ENCODE measurements at regions not wholly inside any gene's neighbourhood (a gene's known extent, or its start where the extent isn't known, plus 50 kb on each side); places are given as distances from the start of the nearest gene placed in this dataset.

GRCh38 chr11:116182356-116182966 lies 590.3 kb downstream of the BUD13 start:
- no peak for DNase-seq (ENCODE audit: low read depth in 2 of 2)

- no peak for DNase-seq (ENCODE audit: low read depth in 2 of 2)
Measured at GRCh38 chr11:116180806-116181600, 591.8 kb downstream of the BUD13 start.

GRCh38 chr11:116179401-116179800 lies 593.4 kb downstream of the BUD13 start:
- DNase-seq (ENCODE audit: low read depth in 2 of 2), result no peak

- DNase-seq (ENCODE audit: low read depth in 2 of 2), result no peak
Measured at GRCh38 chr11:116177521-116178210, 595.1 kb downstream of the BUD13 start.

- no peak for DNase-seq (ENCODE audit: low read depth in 2 of 2)
Measured at GRCh38 chr11:116176484-116177005, 596.2 kb downstream of the BUD13 start.

- DNase-seq (ENCODE audit: low read depth in 2 of 2), result no peak
Measured at GRCh38 chr11:116175707-116176106, 597.1 kb downstream of the BUD13 start.

GRCh38 chr11:116173941-116174911 lies 598.6 kb downstream of the BUD13 start:
- no peak for DNase-seq (ENCODE audit: low read depth in 2 of 2)

- DNase-seq (ENCODE audit: low read depth in 2 of 2), result no peak
Measured at GRCh38 chr11:116173506-116173905, 599.3 kb downstream of the BUD13 start.

- DNase-seq (ENCODE audit: low read depth in 2 of 2), result no peak
Measured at GRCh38 chr11:116172851-116173250, 599.9 kb downstream of the BUD13 start.

- no peak for DNase-seq (ENCODE audit: low read depth in 2 of 2)
Measured at GRCh38 chr11:116172156-116172555, 600.6 kb downstream of the BUD13 start.

- no peak for DNase-seq (ENCODE audit: low read depth in 2 of 2)
Measured at GRCh38 chr11:116171271-116172140, 601.3 kb downstream of the BUD13 start.

- no peak for DNase-seq (ENCODE audit: low read depth in 2 of 2)
Measured at GRCh38 chr11:116170526-116171120, 602.2 kb downstream of the BUD13 start.

- DNase-seq (ENCODE audit: low read depth in 2 of 2), result no peak
Measured at GRCh38 chr11:116169776-116170175, 603.0 kb downstream of the BUD13 start.

GRCh38 chr11:116168459-116168787 lies 604.4 kb downstream of the BUD13 start:
- DNase-seq (ENCODE audit: low read depth in 2 of 2), result no peak

- DNase-seq (ENCODE audit: low read depth in 2 of 2), result no peak
Measured at GRCh38 chr11:116167706-116168458, 604.9 kb downstream of the BUD13 start.

GRCh38 chr11:116166573-116167465 lies 606.0 kb downstream of the BUD13 start:
- no peak for DNase-seq (ENCODE audit: low read depth in 2 of 2)

- no peak for DNase-seq (ENCODE audit: low read depth in 2 of 2)
Measured at GRCh38 chr11:116164843-116165242, 607.9 kb downstream of the BUD13 start.

GRCh38 chr11:116162886-116163230 lies 609.9 kb downstream of the BUD13 start:
- no peak for DNase-seq (ENCODE audit: low read depth in 2 of 2)
